ENCODE measurements at regions not wholly inside any gene's neighbourhood (a gene's known extent, or its start where the extent isn't known, plus 50 kb on each side); places are given as distances from the start of the nearest gene placed in this dataset.

- TF ChIP-seq ZFP30 (CRISPR knock-in tag; IDR thresholded peaks at IDR 0.05) (no peak), CSDC2 (CRISPR knock-in tag; IDR thresholded peaks at IDR 0.05) (no peak), TOX (CRISPR knock-in tag; IDR thresholded peaks at IDR 0.05; ENCODE audit: borderline replicate concordance) (no peak), PATZ1 (CRISPR knock-in tag; IDR thresholded peaks at IDR 0.05; ENCODE audit: borderline replicate concordance) (no peak), CSRNP3 (CRISPR knock-in tag; IDR thresholded peaks at IDR 0.05) (no peak), SNAI2 (CRISPR knock-in tag; IDR thresholded peaks at IDR 0.05) (no peak), CREB5 (CRISPR knock-in tag; IDR thresholded peaks at IDR 0.05; ENCODE audit: low read depth) (no peak), ZC3H10 (CRISPR knock-in tag; IDR thresholded peaks at IDR 0.05) (no peak), BACH2 (CRISPR knock-in tag; IDR thresholded peaks at IDR 0.05; ENCODE audit: borderline replicate concordance) (no peak), RARB (CRISPR knock-in tag; IDR thresholded peaks at IDR 0.05) (no peak), GLIS3 (CRISPR knock-in tag; IDR thresholded peaks at IDR 0.05) (no peak), POU6F1 (CRISPR knock-in tag; IDR thresholded peaks at IDR 0.05; ENCODE audit: borderline replicate concordance, low read depth) (no peak), TSHZ2 (CRISPR knock-in tag; IDR thresholded peaks at IDR 0.05) (no peak)
Measured at GRCh38 chr4:149095001-149095400, 652.8 kb upstream of the NR3C2 start.
